ENCODE measurements at regions not wholly inside any gene's neighbourhood (a gene's known extent, or its start where the extent isn't known, plus 50 kb on each side); places are given as distances from the start of the nearest gene placed in this dataset.
"Not testable (repeated sequence)": the region's sequence is repeated elsewhere in the genome, so short reads cannot be mapped to it uniquely, and the experiment has no call there.

- no peaks in the 10 kb centered on the region for H3K9me3 ChIP-seq (ENCODE audit: insufficient read depth, low read length)
- H3K36me3 ChIP-seq (ENCODE audit: insufficient read depth, insufficient read length, low read length): no peaks in the 10 kb centered on the region
- no peak overlapping the region for H3K9ac ChIP-seq (ENCODE audit: insufficient read length, low read depth)
- no peak overlapping the region for H3K4me3 ChIP-seq (ENCODE audit: insufficient read length, low read depth)
- TF ChIP-seq SUZ12 (IDR thresholded peaks at IDR 0.05; ENCODE audit: extremely low read depth, insufficient read depth, insufficient read length) (no peak), YY1 (IDR thresholded peaks at IDR 0.05; ENCODE audit: insufficient read depth, insufficient read length) (no peak), ZNF274 (IDR thresholded peaks at IDR 0.05; ENCODE audit: low read depth, low read length) (no peak)
- DNase-seq (ENCODE audit: low read depth, low spot score): no peak
- no peaks in the 10 kb centered on the region for H3K27me3 ChIP-seq (ENCODE audit: insufficient read depth, insufficient read length)
- no peaks in the 10 kb centered on the region for H3K4me1 ChIP-seq (ENCODE audit: insufficient read depth, insufficient read length)
These were observed 233.1 kb upstream of the RASA1 start for GRCh38 chr5:87034557-87034956.

- Histone ChIP-seq H3K4me3 (ENCODE audit: insufficient read length, low read depth) (no peak overlapping the region), H3K4me1 (ENCODE audit: insufficient read depth, insufficient read length) (no peaks in the 10 kb centered on the region), H3K9me3 (ENCODE audit: insufficient read depth, low read length) (no peaks in the 10 kb centered on the region), H3K36me3 (ENCODE audit: insufficient read depth, insufficient read length, low read length) (no peaks in the 10 kb centered on the region), H3K9ac (ENCODE audit: insufficient read length, low read depth) (no peak overlapping the region), H3K27me3 (ENCODE audit: insufficient read depth, insufficient read length) (no peaks in the 10 kb centered on the region)
- DNase-seq (ENCODE audit: low read depth, low spot score): no peak
- TF ChIP-seq ZNF274 (IDR thresholded peaks at IDR 0.05; ENCODE audit: low read depth, low read length) (no peak), SUZ12 (IDR thresholded peaks at IDR 0.05; ENCODE audit: extremely low read depth, insufficient read depth, insufficient read length) (no peak), YY1 (IDR thresholded peaks at IDR 0.05; ENCODE audit: insufficient read depth, insufficient read length) (no peak)
These were observed 225.1 kb upstream of the RASA1 start for GRCh38 chr5:87042554-87042953.

- no peaks in the 10 kb centered on the region for H3K9me3 ChIP-seq (ENCODE audit: insufficient read depth, low read length)
- H3K36me3 ChIP-seq (ENCODE audit: insufficient read depth, insufficient read length, low read length): no peaks in the 10 kb centered on the region
- no peak overlapping the region for H3K4me3 ChIP-seq (ENCODE audit: insufficient read length, low read depth)
- no peaks in the 10 kb centered on the region for H3K27me3 ChIP-seq (ENCODE audit: insufficient read depth, insufficient read length)
- no peak for DNase-seq (ENCODE audit: low read depth, low spot score)
- H3K4me1 ChIP-seq (ENCODE audit: insufficient read depth, insufficient read length): no peaks in the 10 kb centered on the region
- no peak overlapping the region for H3K9ac ChIP-seq (ENCODE audit: insufficient read length, low read depth)
- TF ChIP-seq ZNF274 (IDR thresholded peaks at IDR 0.05; ENCODE audit: low read depth, low read length): no peak
- TF ChIP-seq SUZ12 (IDR thresholded peaks at IDR 0.05; ENCODE audit: extremely low read depth, insufficient read depth, insufficient read length): no peak
- TF ChIP-seq YY1 (IDR thresholded peaks at IDR 0.05; ENCODE audit: insufficient read depth, insufficient read length): no peak
These were observed 219.5 kb upstream of the RASA1 start for GRCh38 chr5:87048156-87048555.

GRCh38 chr5:87049012-87049411, 218.7 kb upstream of the RASA1 start:
- not testable (repeated sequence) for H3K4me1 ChIP-seq (ENCODE audit: insufficient read depth, insufficient read length); H3K36me3 ChIP-seq (ENCODE audit: insufficient read depth, insufficient read length, low read length); H3K9ac ChIP-seq (ENCODE audit: insufficient read length, low read depth); H3K4me3 ChIP-seq (ENCODE audit: insufficient read length, low read depth); H3K27me3 ChIP-seq (ENCODE audit: insufficient read depth, insufficient read length); DNase-seq (ENCODE audit: low read depth, low spot score); H3K9me3 ChIP-seq (ENCODE audit: insufficient read depth, low read length)

GRCh38 chr5:87051502-87052113, 216.1 kb upstream of the RASA1 start:
- DNase-seq (ENCODE audit: low read depth, low spot score): no peak
- H3K4me3 ChIP-seq (ENCODE audit: insufficient read length, low read depth): no peak overlapping the region
- no peaks in the 10 kb centered on the region for H3K9me3 ChIP-seq (ENCODE audit: insufficient read depth, low read length)
- H3K27me3 ChIP-seq (ENCODE audit: insufficient read depth, insufficient read length): no peaks in the 10 kb centered on the region
- H3K4me1 ChIP-seq (ENCODE audit: insufficient read depth, insufficient read length): no peaks in the 10 kb centered on the region
- no peaks in the 10 kb centered on the region for H3K36me3 ChIP-seq (ENCODE audit: insufficient read depth, insufficient read length, low read length)
- no peak for TF ChIP-seq YY1 (IDR thresholded peaks at IDR 0.05; ENCODE audit: insufficient read depth, insufficient read length)
- TF ChIP-seq ZNF274 (IDR thresholded peaks at IDR 0.05; ENCODE audit: low read depth, low read length): no peak
- TF ChIP-seq SUZ12 (IDR thresholded peaks at IDR 0.05; ENCODE audit: extremely low read depth, insufficient read depth, insufficient read length): no peak
- no peak overlapping the region for H3K9ac ChIP-seq (ENCODE audit: insufficient read length, low read depth)

GRCh38 chr5:87053146-87053545, 214.5 kb upstream of the RASA1 start:
- Histone ChIP-seq H3K4me3 (ENCODE audit: insufficient read length, low read depth) (no peak overlapping the region), H3K9ac (ENCODE audit: insufficient read length, low read depth) (no peak overlapping the region), H3K9me3 (ENCODE audit: insufficient read depth, low read length) (no peaks in the 10 kb centered on the region), H3K27me3 (ENCODE audit: insufficient read depth, insufficient read length) (no peaks in the 10 kb centered on the region), H3K36me3 (ENCODE audit: insufficient read depth, insufficient read length, low read length) (no peaks in the 10 kb centered on the region), H3K4me1 (ENCODE audit: insufficient read depth, insufficient read length) (no peaks in the 10 kb centered on the region)
- no peak for TF ChIP-seq YY1 (IDR thresholded peaks at IDR 0.05; ENCODE audit: insufficient read depth, insufficient read length)
- no peak for TF ChIP-seq ZNF274 (IDR thresholded peaks at IDR 0.05; ENCODE audit: low read depth, low read length)
- no peak for TF ChIP-seq SUZ12 (IDR thresholded peaks at IDR 0.05; ENCODE audit: extremely low read depth, insufficient read depth, insufficient read length)
- DNase-seq (ENCODE audit: low read depth, low spot score): no peak

GRCh38 chr5:87054821-87055220, 212.9 kb upstream of the RASA1 start:
- DNase-seq (ENCODE audit: low read depth, low spot score): no peak
- Histone ChIP-seq H3K9ac (ENCODE audit: insufficient read length, low read depth) (no peak overlapping the region), H3K4me1 (ENCODE audit: insufficient read depth, insufficient read length) (no peaks in the 10 kb centered on the region), H3K4me3 (ENCODE audit: insufficient read length, low read depth) (no peak overlapping the region), H3K9me3 (ENCODE audit: insufficient read depth, low read length) (no peaks in the 10 kb centered on the region), H3K27me3 (ENCODE audit: insufficient read depth, insufficient read length) (no peaks in the 10 kb centered on the region), H3K36me3 (ENCODE audit: insufficient read depth, insufficient read length, low read length) (no peaks in the 10 kb centered on the region)
- TF ChIP-seq SUZ12 (IDR thresholded peaks at IDR 0.05; ENCODE audit: extremely low read depth, insufficient read depth, insufficient read length) (no peak), ZNF274 (IDR thresholded peaks at IDR 0.05; ENCODE audit: low read depth, low read length) (no peak), YY1 (IDR thresholded peaks at IDR 0.05; ENCODE audit: insufficient read depth, insufficient read length) (no peak)

- H3K36me3 ChIP-seq (ENCODE audit: insufficient read depth, insufficient read length, low read length): no peaks in the 10 kb centered on the region
- no peaks in the 10 kb centered on the region for H3K27me3 ChIP-seq (ENCODE audit: insufficient read depth, insufficient read length)
- no peak for DNase-seq (ENCODE audit: low read depth, low spot score)
- H3K4me1 ChIP-seq (ENCODE audit: insufficient read depth, insufficient read length): no peaks in the 10 kb centered on the region
- TF ChIP-seq YY1 (IDR thresholded peaks at IDR 0.05; ENCODE audit: insufficient read depth, insufficient read length): no peak
- TF ChIP-seq ZNF274 (IDR thresholded peaks at IDR 0.05; ENCODE audit: low read depth, low read length): no peak
- no peak for TF ChIP-seq SUZ12 (IDR thresholded peaks at IDR 0.05; ENCODE audit: extremely low read depth, insufficient read depth, insufficient read length)
- H3K9ac ChIP-seq (ENCODE audit: insufficient read length, low read depth): no peak overlapping the region
- no peaks in the 10 kb centered on the region for H3K9me3 ChIP-seq (ENCODE audit: insufficient read depth, low read length)
- no peak overlapping the region for H3K4me3 ChIP-seq (ENCODE audit: insufficient read length, low read depth)
These were observed 206.6 kb upstream of the RASA1 start for GRCh38 chr5:87061046-87061445.

Data from NT2/D1 (cell line).